ENCODE measurements at regions not wholly inside any gene's neighbourhood (a gene's known extent, or its start where the extent isn't known, plus 50 kb on each side); places are given as distances from the start of the nearest gene placed in this dataset.
"Not testable (repeated sequence)": the region's sequence is repeated elsewhere in the genome, so short reads cannot be mapped to it uniquely, and the experiment has no call there.

DNA sequence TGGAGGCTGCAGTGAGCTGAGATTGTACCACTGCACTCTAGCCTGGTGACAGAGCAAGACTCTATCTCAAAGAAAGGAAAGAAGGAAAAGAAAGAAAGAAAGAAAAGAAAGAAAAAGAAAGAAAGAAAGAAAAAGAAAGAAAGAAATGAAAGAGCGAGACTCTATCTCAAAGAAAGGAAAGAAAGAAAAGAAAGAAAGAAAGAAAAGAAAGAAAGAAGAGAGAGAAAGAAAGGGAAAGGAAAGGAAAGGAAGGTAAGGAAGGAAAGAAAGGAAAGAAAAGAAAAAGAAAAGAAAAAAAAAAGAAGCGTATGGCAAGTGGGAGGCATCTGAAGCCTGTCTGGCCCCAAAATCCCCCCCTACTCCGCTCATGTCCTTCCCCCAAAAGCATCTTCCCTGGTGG lies 182.3 kb upstream of the MSX2 start:
- no peak for DNase-seq (ENCODE audit: low spot score)
- in situ Hi-C loops (cut with HindIII; ENCODE audit: low sequenced_read_pairs): no loop called here

DNA sequence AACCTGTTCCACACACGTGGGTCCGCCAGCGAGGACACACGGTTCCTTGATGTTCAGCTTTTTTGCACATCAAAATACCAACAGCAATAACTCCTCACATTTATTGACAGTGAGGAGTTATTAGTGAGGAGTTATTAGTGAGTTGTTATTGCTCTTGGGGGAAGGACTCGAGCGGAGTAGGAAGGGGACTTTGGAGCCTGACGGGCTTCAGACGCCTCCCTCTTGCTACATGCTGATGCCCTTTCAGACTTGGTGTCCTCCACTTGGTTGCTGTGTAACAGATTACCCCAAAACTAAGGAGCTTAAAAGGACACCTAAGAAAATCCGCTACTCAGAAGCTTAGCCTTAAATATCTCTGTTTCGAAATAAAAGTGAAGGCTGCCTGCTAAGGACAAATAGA lies 181.9 kb upstream of the MSX2 start:
- no peak for DNase-seq (ENCODE audit: low spot score)
- in situ Hi-C loops (cut with HindIII; ENCODE audit: low sequenced_read_pairs): no loop called here

DNA sequence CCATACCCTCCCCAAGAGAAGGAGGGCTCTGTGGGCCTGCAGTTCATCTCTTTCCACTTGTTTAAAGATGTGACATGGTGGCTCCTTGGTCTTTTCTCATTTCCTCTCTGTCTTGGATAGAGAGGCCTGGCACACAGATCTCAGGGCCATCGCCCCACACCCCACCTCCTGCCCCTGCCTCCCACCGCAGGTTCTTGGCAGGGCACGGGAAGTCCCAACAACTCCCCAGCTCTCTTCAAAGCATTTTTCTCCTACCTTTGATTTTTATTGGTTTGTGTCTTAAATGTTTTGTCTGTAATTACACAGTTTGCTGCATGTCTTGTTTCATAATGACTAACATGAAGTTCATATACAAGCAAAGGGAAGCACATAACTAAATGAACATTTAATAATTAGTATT lies 178.5 kb upstream of the MSX2 start:
- DNase-seq (ENCODE audit: low spot score): no peak
- in situ Hi-C loops (cut with HindIII; ENCODE audit: low sequenced_read_pairs): no loop called here

DNA sequence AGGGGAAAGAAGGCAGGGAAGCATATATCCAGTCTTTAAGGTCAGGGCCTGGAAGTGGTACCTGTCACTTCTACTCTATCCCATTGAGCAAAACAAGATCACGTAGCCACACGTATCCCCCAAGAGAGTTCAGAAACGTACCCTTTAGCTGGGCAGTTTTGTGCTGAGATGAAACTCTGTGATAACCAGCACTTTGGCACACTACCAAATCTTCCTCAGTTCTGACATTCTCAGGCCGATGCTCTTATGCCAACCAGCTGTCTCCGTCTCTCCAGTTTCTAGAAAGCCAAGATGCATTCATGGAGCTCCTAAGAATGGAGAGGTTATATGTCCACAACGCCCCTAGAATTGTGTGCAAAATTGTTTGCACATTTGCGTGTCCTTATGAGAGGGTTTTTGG lies 176.6 kb upstream of the MSX2 start:
- no peak for DNase-seq (ENCODE audit: low spot score)
- in situ Hi-C loops (cut with HindIII; ENCODE audit: low sequenced_read_pairs): no loop called here

DNA sequence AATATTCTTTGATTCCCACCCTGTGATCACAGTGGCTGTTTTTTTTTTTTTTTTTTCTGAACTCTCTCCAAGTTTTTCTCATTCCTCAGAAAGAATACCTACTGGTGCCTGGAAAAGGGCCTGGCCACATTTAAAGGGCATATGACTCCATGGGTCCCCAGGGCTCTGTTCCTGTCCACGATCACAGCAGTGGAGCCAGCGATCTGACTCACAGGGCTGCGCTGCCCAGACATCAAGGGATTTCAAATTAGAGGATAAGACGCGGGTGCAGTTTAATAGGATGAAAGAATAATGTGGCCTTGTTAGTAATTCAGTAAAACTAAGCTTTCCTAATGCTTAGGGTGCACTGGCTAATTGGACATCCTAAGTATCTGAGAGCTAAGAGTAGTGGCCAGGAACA lies 175.1 kb upstream of the MSX2 start:
- in situ Hi-C loops (cut with HindIII; ENCODE audit: low sequenced_read_pairs): no loop called here
- DNase-seq (ENCODE audit: low spot score): no peak

DNA sequence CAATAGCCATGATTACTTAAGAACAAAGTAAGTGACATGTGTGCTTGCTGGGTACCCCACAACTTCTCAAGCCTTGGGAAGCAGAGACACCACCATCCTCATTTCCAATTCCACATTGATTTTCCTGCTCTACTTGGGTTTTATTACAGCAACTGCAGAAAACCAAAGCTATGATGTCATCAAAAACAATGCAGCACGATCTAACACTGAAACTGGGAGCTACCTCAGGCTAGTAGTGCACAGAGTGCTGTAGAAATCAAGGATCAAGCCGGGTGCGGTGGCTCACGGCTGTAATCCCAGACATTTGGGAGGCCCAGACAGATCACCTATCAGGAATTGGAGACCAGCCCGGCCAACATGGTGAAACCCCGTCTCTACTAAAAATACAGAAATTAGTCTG lies 174.4 kb upstream of the MSX2 start:
- DNase-seq (ENCODE audit: low spot score): no peak
- in situ Hi-C loops (cut with HindIII; ENCODE audit: low sequenced_read_pairs): no loop called here

DNA sequence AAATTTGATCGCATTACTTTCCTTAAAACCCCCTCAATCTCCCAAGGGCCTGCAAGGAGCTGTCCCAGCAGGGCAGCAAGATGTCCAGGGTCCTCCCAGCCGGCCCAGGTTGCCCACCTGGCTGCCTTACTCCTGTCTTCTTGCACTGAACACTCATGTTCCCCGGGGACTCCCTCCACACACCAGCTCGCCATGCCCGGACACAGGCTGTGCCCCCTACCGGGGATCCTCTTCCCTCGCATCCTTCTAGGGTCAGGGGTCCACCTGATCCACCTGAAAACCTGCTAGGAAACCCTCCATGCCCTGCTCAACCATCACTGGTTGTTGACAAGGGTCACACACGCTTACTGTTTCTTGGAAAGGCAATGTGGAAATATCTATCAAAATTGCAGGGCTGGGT lies 172.0 kb upstream of the MSX2 start:
- no peak for DNase-seq (ENCODE audit: low spot score)
- in situ Hi-C loops (cut with HindIII; ENCODE audit: low sequenced_read_pairs): no loop called here

DNA sequence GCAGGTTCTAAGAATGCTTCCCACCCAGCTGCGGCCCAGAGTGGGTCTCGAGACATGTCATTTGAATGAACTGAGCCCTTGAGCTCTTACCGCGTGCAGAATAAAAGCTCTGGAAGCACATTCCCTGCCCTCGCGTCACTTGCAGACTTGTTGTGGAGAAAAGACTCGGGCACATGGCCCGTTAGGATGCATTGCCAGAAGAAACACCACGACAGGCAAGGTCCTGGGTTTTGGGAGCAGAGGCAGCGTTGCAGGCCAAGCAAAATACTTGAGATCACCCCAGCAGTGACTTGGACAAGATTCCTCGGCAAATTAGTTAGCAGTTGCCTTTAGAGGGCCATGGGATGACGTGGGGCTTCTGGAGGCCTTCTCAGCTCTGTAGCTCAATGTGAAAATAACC lies 170.8 kb upstream of the MSX2 start:
- in situ Hi-C loops (cut with HindIII; ENCODE audit: low sequenced_read_pairs): no loop called here
- DNase-seq (ENCODE audit: low spot score): no peak

DNA sequence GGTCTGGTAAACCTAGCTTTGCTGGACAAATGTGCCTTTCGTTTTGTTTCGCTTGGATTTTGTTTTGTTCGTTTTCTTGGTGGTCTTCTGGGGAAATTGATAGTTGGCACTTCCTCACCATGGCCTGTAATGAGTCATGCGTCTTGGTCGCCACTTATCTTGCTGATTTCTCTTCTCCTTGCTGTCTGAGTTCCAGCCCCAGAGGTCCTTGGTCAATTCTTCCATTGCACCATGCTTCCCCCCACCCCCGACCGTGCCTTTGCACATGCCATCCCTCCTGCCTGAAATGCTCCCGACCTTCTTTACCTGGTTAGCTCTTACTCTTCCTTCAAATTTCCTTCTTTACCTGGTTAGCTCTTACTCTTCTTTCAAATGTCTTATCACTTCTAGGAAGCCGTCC lies 168.7 kb upstream of the MSX2 start:
- in situ Hi-C loops (cut with HindIII; ENCODE audit: low sequenced_read_pairs): no loop called here

DNA sequence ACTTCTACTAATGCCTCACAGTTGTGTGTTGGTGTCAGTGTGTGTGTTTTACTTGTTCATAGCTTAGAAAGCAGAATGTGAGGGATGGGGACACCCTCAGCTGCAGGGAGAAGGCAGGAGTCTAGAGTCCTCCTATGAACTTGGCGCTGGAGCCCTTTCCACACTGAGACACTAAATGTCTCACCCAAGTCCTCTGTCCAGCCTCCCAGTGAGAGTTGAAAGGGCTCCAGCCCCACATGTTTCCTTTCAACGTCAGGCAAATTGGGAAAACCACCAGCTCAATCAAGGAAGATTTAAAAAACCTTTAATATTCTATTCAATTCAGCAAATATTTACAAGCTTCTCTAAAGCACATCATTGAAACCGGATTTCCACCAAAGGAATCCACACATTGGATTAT lies 167.6 kb upstream of the MSX2 start:
- no peak for DNase-seq (ENCODE audit: low spot score)

More for the DNA sequence above, 168.7 kb upstream of the MSX2 start:
- no peak for DNase-seq (ENCODE audit: low spot score)

DNA sequence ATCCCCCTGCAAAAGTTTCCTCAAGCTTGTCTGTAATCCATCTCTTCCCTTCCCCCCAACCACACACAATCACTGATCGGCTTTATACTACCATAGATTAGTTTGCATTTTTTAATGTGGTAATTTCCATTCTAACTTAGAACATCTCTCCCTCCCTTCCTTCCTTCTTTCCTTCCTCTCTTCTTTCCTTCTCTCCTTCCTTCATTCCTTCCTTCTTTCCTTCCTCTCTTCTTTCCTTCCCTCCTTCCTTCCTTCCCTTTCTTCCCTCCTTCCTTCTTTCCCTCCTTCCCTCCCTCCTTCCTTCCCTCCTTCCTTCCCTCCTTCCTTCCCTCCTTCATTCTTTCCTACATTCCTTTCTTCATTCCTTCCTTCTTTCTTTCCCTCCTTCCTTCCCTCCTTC lies 166.2 kb upstream of the MSX2 start:
- in situ Hi-C loops (cut with HindIII; ENCODE audit: low sequenced_read_pairs): no loop called here
- DNase-seq (ENCODE audit: low spot score): no peak

More for the DNA sequence above, 167.6 kb upstream of the MSX2 start:
- in situ Hi-C loops (cut with HindIII; ENCODE audit: low sequenced_read_pairs): no loop called here

DNA sequence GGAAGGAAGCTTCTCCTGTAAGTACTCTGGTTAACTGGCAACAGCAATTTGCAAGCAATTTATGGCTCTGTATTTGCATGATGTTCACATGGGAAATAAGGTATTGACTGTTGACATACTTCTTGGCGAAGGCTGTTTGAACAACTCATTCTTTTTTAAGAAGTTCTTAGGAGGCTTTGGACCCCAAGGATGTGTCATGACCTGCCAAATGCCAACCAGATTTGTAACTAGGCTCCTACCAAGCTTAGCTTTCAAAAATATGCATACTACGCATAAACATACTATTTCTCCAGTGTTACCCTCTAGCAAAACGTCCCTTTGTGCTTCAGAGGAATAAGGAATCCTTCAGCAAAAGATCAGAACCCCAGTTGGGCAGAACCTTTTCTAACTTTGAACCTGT lies 165.2 kb upstream of the MSX2 start:
- no peak for DNase-seq (ENCODE audit: low spot score)

DNA sequence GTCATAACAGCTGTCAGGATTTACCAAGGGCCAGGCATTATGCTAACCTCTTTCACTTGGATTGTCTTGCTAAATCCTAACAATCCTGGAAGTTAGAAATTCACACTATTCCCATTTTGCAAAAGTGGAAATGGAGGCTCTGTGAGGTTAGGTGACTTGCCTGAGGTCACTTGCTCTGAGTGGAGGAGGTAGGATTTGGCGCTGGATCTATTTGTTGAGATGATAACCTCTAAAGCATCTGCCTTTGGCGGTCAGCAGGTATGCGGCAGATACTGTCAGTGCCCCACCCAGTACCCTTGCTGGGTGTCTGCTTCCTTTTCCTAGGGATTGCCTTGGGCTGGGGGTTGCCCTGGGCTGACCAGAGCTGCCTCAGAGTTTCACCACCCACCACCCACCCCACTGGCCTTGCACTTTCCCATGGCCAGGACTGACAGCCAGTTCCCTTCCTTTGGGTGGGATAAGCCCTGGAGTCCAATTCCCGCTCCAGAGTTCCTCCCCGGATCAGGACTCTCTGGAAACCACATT lies 164.8 kb upstream of the MSX2 start:
- no peak for DNase-seq (ENCODE audit: low spot score)
- in situ Hi-C loops (cut with HindIII; ENCODE audit: low sequenced_read_pairs): no loop called here

More for the DNA sequence above, 165.2 kb upstream of the MSX2 start:
- in situ Hi-C loops (cut with HindIII; ENCODE audit: low sequenced_read_pairs): no loop called here

DNA sequence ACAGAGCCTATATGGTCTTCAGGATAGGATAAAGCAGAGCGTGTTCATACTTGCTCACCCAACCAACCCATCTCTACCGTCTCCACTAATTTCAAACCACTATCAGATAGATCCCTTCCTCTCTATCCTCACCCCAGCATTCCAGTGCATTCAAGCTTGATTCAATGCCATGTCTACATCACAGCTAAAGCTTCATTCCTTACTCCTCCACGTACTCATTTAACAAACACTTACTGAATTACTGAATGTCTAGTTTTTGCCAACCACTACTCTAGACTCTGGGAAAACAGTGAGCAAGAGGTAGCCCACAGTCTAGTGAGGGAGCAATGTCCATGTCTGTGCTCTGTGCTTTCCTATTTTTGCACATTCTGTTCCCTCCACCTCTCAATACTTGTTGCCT lies 163.5 kb upstream of the MSX2 start:
- in situ Hi-C loops (cut with HindIII; ENCODE audit: low sequenced_read_pairs): no loop called here

DNA sequence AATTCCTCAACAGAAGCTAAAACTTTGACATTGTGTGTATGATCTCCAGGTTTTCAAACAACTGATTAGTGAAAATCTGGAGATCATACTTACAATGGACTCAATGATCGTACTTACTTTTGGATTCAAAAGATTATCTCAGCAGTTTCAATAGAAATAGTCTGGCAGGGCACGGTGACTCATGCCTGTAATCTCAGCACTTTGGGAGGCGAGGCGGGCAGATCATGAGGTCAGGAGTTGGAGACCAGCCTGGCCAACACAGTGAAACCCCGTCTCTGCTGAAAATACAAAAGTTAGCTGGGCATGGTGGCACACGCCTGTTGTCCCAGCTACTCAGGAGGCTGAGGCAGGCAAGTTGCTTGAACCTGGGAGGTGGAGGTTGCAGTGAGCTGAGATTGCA lies 161.3 kb upstream of the MSX2 start:
- not testable (repeated sequence) for DNase-seq (ENCODE audit: low spot score)

More for the DNA sequence above, 163.5 kb upstream of the MSX2 start:
- DNase-seq (ENCODE audit: low spot score): no peak

DNA sequence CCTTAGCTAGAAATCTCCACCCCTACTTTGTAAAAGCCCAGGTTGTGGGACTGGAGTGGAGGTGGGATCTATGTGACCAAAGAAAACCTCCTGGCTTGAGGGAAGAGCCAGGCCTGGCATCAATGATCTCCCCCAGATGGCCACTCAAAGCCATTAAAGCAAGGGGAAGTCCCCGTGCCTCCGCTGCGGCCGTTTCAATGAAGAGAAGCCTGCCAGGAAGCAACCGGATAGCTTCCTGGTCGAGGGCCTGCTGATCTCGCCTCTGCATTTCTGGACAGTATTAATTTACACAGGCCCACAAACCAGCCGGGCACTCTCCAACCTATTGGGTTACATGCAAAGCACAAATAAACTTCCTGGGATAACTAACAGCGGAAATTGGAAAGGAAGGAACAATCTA lies 160.5 kb upstream of the MSX2 start:
- DNase-seq (ENCODE audit: low spot score): no peak
- in situ Hi-C loops (cut with HindIII; ENCODE audit: low sequenced_read_pairs): no loop called here

More for the DNA sequence above, 161.3 kb upstream of the MSX2 start:
- in situ Hi-C loops (cut with HindIII; ENCODE audit: low sequenced_read_pairs): not testable (repeated sequence)

DNA sequence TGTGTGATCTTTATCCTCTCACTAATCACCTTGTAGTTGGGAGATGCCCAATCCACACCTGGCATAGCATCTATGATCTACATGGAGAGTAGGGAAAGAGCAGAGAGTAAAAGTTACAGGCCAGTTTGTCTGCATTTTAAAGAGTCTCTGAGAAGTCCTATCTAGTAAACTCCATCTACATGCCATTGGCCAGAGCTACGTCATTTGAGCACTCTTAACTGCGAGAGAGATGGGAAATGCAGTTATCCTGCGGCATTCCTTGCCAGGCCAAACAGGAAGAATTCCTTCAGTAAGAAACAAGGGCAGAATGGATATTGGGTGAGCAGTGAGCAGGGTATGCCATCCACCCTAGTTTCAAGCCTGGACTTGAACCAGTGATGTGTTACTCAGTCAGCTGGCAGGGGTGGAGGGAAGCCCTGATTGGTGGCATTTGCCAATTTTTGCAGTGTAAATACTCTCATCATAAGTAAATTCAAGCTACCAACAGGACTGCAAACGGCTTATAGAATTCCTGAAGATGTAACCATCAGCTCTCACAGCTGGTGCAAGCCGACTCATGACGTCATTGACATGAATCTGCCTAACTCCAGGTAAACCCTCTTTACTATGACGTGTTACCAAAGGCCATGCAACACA lies 156.8 kb upstream of the MSX2 start:
- no peak for DNase-seq (ENCODE audit: low spot score)
- in situ Hi-C loops (cut with HindIII; ENCODE audit: low sequenced_read_pairs): no loop called here

DNA sequence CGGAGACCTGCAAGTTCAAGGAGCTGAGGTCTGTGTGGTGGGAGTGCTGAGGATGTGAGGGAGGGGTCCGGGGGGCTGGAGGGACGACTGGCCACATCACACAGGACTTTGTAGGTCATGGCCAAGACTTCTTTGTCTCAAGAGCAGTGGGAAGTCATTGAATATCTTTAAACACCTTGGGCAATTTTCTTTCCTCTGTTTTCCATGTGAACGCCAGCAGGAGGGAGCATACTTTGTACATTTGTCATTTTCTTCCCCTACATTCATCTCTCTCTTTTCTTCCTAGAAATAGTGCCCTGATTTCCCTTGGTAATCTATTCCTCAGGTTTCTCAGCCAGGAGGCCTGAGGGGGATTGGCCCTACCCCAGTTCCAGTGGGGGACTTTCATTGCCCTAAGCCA lies 153.7 kb upstream of the MSX2 start:
- in situ Hi-C loops (cut with HindIII; ENCODE audit: low sequenced_read_pairs): no loop called here
- no peak for DNase-seq (ENCODE audit: low spot score)

DNA sequence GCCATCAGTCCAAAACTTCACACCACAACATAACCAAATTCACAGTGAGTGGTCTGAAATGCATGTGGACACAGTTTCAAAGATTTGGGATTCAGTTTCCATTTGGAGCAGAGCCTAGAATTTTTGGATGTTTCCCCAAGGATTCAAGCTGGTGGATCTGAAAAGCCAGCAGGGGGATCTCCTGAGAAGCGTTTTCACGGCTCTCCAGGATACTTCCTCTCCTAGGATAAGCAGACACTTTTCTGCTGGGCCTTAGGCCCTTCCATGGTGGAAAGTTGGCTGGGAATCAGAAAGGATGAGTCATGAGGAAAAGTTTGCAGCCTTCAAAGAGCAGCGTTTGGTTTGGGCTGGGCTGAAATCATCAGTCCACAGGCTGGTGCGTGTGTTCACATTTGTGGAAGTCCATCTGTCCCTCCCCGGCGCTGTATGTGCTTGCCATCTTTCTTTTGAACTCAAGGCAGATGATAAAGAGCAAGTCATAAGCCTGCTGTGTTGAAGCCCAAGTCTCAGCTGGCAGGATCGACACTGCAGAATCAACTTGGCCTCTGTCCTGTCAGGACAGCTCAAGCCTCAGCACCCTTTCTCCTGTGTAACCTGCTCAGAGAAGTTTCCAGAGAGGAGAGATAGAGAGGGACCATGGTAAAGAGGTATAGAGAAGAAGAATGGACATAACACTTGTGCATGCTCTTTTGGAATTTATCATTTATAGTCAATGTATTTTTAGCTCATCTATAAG lies 152.6 kb upstream of the MSX2 start:
- peak; percentile 11 for DNase-seq (ENCODE audit: low spot score)
- in situ Hi-C loops (cut with HindIII; ENCODE audit: low sequenced_read_pairs): no loop called here

DNA sequence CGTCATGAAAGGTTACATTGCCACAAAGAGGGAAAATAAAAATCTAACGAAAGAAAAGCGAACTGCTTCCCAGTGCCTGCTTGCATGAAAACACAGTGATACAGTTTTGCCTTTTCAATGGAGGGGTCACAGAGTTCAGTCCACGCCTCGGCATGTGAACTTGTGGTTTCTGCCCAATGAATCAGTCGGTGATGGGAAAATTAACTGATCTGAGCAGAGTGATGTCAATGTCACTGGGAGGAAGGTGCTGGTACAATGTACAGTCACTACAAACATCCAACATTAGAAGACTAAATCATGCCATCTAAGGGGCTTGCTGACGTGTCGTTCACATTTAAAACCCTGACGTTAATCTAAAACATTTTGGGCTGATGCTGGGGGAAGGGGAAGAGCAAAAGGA lies 151.8 kb upstream of the MSX2 start:
- in situ Hi-C loops (cut with HindIII; ENCODE audit: low sequenced_read_pairs): no loop called here
- DNase-seq (ENCODE audit: low spot score): no peak

All from G401 (cell line).